Urothelium cell line (cell line): ENCODE measurements at regions not wholly inside any gene's neighbourhood (a gene's known extent, or its start where the extent isn't known, plus 50 kb on each side); places are given as distances from the start of the nearest gene placed in this dataset.

Experiments used
- DNase-seq: peaks from one replicate; pipeline ENCODE4 v3.0.0; 2011; ENCODE audit warnings: low spot score, mixed read lengths
- FAIRE-seq: peaks from 2 replicates; lab custom pipeline; 2011; peaks lifted over from hg19 to GRCh38; lab: Jason Lieb, UNC

GRCh38 chr1:168913711-168914463 is 184.9 kb upstream of the DPT start:
- FAIRE-seq (no peak), DNase-seq (no peak)

GRCh38 chr1:168917309-168917708 is 188.3 kb upstream of the DPT start:
- FAIRE-seq (no peak), DNase-seq (no peak)

- no peak for DNase-seq
- no peak for FAIRE-seq
Observed at GRCh38 chr1:168917796-168918195, 188.7 kb upstream of the ATP1B1 start.

- no peak for FAIRE-seq
- DNase-seq: no peak
Observed at GRCh38 chr1:168918860-168919741, 187.4 kb upstream of the ATP1B1 start.

GRCh38 chr1:168920456-168921094 is 185.9 kb upstream of the ATP1B1 start:
- DNase-seq: no peak
- FAIRE-seq: no peak

- DNase-seq (no peak), FAIRE-seq (no peak)
Observed at GRCh38 chr1:168921629-168922028, 184.9 kb upstream of the ATP1B1 start.

- no peak for DNase-seq
- FAIRE-seq: no peak
Observed at GRCh38 chr1:168923521-168924136, 182.9 kb upstream of the ATP1B1 start.

- FAIRE-seq: no peak
- no peak for DNase-seq
Observed at GRCh38 chr1:168924976-168925375, 181.5 kb upstream of the ATP1B1 start.

GRCh38 chr1:168926236-168926635 is 180.3 kb upstream of the ATP1B1 start:
- no peak for DNase-seq
- no peak for FAIRE-seq

- DNase-seq (no peak), FAIRE-seq (no peak)
Observed at GRCh38 chr1:168932539-168932938, 174.0 kb upstream of the ATP1B1 start.

GRCh38 chr1:168933141-168933805 is 173.2 kb upstream of the ATP1B1 start:
- no peak for FAIRE-seq
- no peak for DNase-seq

- DNase-seq (no peak), FAIRE-seq (no peak)
Observed at GRCh38 chr1:168939110-168939946, 167.2 kb upstream of the ATP1B1 start.

- FAIRE-seq: no peak
- no peak for DNase-seq
Observed at GRCh38 chr1:168939947-168940223, 166.6 kb upstream of the ATP1B1 start.

- DNase-seq (no peak), FAIRE-seq (no peak)
Observed at GRCh38 chr1:168941640-168942039, 164.8 kb upstream of the ATP1B1 start.

- DNase-seq (no peak), FAIRE-seq (no peak)
Observed at GRCh38 chr1:168942165-168942564, 164.3 kb upstream of the ATP1B1 start.

GRCh38 chr1:168945870-168946269 is 160.6 kb upstream of the ATP1B1 start:
- FAIRE-seq (no peak), DNase-seq (no peak)

GRCh38 chr1:168947041-168947440 is 159.4 kb upstream of the ATP1B1 start:
- DNase-seq: no peak

GRCh38 chr1:168949672-168950071 is 156.8 kb upstream of the ATP1B1 start:
- DNase-seq (no peak), FAIRE-seq (no peak)

More at GRCh38 chr1:168947041-168947440, 159.4 kb upstream of the ATP1B1 start:
- no peak for FAIRE-seq

GRCh38 chr1:168957818-168958217 is 148.7 kb upstream of the ATP1B1 start:
- FAIRE-seq (no peak), DNase-seq (no peak)
